DND-41 (cell line): ENCODE measurements at regions not wholly inside any gene's neighbourhood (a gene's known extent, or its start where the extent isn't known, plus 50 kb on each side); places are given as distances from the start of the nearest gene placed in this dataset.

Source experiments
- EZH2 ChIP-seq: IDR thresholded peaks from 3 replicates; pipeline ENCODE4 v1.6.1; 2012; ENCODE audit warnings: borderline replicate concordance, low read depth, mild to moderate bottlenecking, moderate library complexity, low read length, inconsistent platforms; ENCODE audit not compliant: severe bottlenecking
- TF ChIP-seq, protein P1 (sequence below): IDR thresholded peaks from 2 replicates; pipeline ENCODE4 v1.5.1; 2012; ENCODE audit warnings: borderline replicate concordance, low read length, moderate library complexity, mild to moderate bottlenecking; ENCODE audit not compliant: poor library complexity, severe bottlenecking; ENCODE audit errors: extremely low read depth

DNA sequence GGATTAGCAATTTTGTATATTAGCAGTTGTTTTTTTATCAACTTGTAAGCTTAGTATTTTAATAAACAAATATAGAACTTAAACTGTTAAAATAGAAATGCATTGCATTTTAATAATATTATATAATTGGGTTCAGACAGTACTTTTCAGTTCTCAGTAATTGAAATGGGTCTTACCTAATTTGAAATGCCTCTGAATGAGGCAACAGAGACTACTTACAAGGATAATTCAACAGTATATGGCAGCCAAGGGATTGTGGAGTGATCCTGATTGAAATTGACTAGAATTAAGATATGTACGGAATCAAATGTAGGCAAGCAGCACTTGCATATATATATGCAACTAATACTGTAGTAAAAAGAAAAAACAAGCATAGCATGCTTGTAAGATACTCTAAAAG lies 1503.9 kb upstream of the MIR17HG start:
- TF ChIP-seq, protein P1, sequence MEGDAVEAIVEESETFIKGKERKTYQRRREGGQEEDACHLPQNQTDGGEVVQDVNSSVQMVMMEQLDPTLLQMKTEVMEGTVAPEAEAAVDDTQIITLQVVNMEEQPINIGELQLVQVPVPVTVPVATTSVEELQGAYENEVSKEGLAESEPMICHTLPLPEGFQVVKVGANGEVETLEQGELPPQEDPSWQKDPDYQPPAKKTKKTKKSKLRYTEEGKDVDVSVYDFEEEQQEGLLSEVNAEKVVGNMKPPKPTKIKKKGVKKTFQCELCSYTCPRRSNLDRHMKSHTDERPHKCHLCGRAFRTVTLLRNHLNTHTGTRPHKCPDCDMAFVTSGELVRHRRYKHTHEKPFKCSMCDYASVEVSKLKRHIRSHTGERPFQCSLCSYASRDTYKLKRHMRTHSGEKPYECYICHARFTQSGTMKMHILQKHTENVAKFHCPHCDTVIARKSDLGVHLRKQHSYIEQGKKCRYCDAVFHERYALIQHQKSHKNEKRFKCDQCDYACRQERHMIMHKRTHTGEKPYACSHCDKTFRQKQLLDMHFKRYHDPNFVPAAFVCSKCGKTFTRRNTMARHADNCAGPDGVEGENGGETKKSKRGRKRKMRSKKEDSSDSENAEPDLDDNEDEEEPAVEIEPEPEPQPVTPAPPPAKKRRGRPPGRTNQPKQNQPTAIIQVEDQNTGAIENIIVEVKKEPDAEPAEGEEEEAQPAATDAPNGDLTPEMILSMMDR: no peak
- no peak for TF ChIP-seq EZH2
